Stimulated activated CD4-positive, alpha-beta T cell treated with anti-CD3 and anti-CD28 coated beads, Interleukin-2, amount 100 ng/mL, for 24 hours (primary cell): ENCODE measurements at regions not wholly inside any gene's neighbourhood (a gene's known extent, or its start where the extent isn't known, plus 50 kb on each side); places are given as distances from the start of the nearest gene placed in this dataset.

Experiments used
- DNase-seq, 2 donors: peaks; one replicate each; pipeline ENCODE4 v3.0.0-alpha.2; 2020

DNA sequence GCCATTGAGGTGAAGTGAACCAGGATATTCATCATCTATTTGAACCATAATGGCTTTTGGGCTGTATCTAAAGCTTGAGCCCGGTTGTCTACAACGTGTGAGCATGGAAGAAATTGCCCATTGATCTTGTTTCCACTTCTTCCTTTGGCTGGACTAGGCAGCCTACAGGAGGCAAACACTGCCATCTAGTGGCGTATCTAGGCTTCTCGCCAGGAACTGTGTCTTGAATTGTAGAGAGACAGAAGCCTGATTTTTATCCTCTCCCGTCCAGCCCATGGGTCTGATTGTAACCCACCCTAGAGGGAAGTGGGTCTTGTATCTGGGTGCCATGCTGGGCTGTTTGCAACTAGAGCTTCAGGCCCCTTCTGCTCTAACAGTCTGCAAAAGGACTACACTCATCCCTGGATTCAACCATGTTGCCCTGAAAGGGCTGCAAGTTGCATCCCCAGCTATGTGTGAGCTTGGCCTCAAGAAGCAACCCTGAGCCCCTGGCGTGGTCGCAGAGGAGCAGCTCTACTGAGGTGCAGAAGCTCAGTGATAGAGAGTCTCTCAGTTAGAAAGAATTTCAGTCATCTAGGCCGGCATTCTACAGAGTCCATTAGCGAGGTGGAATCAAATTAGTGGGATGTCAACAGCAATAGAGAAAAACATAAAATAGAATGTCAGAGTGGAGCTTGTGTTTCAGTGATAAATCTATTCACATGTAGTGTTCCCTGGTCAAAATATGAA, 170.2 kb upstream of the UMPS start:
- peak; percentile 62 to 64 for DNase-seq

DNA sequence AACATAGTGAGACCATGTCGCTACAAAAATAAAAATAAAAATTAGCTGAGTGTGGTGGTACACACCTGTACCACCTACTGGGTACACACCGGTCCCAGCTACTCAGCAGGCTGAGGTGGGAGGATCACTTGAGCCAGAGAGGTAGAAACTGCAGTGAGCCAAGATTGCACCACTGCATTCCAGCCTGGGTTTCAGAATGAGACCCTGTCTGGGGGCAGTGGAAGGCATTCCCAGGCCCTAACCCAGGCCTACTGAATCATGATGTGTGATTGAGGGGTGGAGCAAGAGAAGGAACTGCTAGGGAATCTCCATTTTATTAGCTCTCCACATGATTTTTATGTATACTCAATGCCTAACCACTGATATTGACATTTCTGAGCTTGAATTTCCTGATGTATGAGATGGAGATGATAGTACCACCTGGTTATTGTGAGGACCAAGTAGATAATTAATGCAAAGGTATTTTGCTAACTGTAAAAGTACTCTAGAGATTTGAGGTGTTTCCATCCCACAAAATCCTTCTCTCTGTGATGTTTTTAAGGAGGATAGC, 169.5 kb upstream of the UMPS start:
- DNase-seq: no peak

DNA sequence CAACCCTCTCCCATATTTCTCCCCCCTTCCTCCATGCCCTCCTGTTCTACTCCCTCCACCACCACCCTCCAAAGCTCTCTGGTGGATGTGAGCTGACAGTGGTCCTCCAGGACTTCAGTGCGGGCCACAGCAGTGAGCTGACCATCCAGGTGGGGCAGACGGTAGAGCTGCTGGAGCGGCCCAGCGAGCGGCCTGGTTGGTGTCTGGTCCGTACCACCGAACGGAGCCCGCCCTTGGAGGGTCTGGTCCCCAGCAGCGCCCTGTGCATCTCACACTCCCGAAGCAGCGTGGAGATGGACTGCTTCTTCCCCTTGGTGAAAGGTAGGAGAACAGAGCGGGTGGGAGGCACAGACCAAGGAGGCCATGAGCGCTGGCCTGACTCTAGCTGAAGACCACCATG, 167.5 kb upstream of the UMPS start:
- DNase-seq: no peak

DNA sequence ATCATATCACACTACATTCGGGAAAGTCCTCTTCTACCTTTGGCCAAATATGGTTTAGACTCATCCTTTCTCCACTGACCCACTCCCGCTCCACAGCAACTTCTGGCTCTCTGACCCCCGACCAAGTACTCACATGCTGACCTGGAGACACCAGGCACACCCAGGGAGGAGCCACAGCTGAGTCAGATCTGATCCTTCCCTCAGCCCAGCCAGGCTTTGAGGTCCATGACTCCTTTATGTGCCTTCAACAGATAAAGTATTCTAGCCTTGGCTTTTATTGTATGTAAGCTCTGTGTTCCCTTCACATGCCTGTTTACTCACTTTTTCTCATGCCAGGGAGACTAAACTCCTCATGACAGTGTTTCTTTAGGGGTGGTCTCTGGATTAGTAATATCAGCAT, 166.9 kb upstream of the UMPS start:
- no peak for DNase-seq

DNA sequence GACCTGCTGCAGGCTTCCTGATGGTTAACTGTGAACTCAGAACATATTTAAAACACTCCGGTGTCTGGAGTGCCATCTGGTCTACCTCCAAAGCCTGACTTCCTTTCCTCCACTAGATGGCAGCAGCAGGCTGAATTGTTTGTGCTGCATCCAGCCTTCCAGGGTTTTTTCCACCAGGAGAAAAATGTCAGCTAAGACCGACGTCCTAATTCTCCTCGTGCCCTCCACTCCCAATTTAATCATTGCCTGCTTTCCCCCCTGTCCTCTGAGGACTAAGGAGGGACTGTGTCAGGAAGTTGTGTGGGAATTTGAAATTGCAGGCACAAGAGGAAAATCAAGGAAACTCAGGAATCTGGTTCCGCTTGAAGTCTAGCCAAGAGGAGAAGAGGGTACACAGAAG, 165.2 kb upstream of the UMPS start:
- peak; percentile 55 to 62 for DNase-seq

DNA sequence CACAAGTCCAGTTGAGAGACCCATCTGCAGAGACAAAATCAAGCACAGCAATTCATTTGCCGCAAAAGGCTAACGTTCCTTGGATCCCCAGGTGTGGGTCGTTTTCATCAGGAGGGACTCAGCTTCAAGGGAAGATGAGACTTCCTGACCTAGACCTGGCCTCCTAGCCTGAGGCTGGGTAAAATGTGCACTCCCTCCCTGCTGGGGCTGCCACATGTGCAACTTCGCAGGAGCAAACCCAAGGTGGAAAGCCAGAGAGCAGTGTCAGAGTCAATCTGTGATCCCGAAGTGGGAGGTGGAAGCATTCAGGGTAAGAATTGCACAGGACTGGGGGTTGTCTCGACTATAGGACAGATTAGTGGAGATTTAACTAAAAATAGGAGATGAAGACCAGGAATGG, 164.7 kb upstream of the UMPS start:
- DNase-seq: no peak

DNA sequence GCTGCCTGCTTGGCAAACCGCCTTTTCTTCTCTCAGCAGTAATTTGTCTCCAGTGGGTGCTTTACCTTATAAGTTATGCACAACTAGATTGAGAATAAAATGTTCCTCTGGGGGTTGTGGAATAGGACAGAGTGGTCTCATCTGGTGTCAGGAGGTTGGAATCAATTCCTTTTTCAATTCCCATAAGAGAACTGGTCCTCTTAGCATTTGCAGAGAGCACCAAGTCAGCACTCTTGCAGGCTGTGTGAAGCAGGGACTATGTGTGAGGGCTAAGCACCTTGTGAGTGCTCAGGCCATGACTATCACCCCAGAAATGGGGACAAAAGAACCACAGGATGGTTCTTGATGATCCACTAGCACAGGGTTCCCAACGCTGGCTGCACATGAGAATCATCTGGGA, 163.6 kb upstream of the UMPS start:
- DNase-seq: no peak

DNA sequence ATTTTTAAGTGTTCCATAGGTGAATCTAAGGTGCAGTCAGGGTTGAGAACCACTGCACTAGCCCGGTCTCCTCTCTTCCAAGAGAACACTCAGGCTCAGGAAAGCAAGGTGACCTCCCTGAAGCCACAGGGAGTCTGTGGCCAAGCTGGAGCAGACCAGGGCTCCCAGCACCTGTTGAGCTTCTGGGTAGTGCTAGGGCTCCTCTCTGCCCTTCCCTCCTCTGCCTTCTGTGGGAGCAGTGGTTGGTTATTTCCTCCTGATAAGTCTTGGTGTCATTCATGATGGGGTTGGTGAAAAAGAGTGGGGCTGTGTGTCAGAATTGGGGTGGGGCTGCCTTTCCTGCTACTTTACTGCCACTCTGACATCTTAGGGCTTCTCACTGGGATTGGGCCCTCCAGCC, 163.1 kb upstream of the UMPS start:
- DNase-seq: no peak

DNA sequence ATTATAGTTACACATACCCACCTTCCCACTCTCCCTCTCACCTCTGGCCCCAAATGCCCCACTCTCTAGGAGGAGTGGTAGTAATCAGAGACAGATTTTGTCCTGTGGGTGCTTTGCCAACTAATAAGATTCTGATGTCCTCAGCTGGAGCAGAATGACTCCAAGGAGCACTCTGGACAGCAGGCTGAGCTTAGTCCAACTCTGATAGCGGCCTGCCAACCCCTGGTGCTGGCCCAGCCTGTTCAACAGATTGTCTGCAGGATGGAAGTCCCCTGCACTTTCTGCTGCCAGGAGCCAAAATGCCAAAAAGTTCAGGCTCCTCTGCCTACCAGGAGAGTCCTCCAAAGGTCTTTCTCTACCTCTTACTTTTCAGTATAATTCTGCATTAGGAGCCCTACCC, 160.5 kb upstream of the UMPS start:
- DNase-seq: no peak

DNA sequence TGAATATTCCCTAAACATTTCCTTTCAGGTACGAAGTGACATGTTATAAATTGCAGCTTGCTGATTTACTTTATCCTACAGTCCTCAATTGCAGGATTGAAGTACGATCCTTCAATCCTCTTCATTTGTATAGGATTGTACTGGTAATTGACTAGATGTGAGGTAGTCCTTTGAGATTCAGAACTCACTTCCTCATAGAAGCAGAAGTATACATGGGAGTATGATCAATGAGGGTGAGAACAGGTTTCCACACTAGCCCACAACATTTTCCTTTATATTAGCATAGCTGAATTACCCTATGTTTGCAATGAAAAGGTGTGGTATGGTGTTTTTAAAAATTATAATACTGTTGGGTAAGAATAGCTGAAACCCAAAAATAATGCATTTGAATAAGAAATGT, 160.0 kb upstream of the UMPS start:
- DNase-seq: no peak

DNA sequence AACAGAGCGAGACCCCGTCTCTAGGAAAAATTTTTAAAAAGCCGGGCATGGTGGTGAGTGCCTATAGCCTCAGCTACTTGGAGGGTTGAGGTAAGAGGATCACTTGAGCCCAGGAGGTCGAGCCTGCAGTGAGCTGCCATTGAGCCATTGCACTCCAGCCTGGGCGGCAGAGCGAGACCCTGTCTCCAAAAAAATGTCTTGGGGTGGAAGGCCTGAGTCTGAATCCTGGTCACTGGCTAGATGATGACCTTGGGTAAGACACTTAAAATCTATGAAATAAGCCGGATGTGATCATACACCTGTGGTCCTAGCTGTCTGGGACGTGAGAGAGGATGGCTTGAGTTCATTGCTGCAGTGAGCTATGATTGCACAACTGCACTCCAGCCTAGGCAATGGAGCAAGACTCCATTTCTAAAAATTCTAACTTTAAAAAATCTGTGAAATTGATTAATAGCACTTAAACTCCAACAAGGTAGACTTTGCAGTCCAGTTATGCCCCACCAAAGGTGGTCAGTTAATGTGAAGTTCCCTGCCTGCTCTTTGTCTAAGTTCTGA, 157.3 kb upstream of the UMPS start:
- DNase-seq: no peak

DNA sequence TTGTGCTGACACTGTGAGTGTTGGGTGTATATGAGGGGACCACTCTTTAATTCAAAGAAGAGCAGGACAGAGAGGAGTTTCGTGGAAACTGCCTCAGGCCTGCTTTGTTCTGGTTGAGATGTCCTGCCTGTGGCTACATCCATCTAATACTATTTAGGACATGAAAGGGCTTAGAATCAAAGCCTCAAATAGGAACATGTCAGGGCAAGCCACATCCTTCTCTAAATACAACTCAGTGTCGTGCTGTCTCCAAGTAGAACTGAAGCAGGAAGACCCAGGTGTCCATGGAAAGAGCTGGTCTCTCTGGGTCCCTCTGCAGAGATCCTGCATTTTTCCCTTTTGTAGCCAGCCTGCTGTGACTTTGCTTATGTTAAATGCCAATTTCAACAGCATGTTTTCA, 156.2 kb upstream of the UMPS start:
- DNase-seq: no peak

DNA sequence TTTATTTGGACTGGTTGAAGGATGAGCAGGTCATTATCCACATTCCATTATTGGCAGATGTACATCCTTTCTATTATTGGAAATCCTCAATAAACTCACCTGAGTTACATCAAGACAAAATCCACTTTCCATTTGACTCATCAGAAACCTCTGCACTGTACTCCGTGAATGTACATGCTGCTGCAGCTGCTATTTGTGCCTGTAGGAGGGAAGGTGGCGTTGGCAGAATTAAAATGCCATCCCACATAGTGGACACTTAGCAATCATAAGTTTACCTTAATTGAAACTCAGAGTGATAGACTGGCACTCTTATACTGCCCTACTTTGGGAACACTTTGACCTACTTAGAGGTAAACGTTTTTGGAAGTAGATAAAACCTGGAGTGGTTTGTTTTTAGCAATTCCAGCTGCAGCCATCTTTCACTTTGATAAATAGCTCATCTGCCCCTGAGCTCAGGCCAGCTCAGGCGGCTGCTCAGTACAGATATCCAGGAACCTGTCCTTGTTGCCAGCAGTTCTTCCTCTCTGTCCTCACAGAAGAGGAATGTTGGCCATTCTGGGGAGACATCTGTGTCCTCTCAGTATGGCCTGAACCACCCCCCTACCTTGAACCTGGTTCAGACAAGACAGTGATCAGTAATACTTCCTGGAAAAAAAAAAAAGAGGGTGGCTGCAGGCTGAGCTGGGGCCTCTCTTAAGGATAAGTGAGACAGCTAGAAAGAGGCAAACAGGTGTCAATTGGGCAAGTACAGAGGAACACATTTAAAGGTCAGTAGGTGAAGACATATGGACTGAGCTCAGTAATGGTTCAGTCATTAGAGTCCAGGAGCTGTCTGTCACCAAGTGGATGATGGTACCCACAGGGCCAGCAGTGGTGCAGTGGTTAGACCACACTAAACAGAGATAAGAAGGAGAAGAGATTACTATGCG, 153.4 kb upstream of the UMPS start:
- DNase-seq: no peak

DNA sequence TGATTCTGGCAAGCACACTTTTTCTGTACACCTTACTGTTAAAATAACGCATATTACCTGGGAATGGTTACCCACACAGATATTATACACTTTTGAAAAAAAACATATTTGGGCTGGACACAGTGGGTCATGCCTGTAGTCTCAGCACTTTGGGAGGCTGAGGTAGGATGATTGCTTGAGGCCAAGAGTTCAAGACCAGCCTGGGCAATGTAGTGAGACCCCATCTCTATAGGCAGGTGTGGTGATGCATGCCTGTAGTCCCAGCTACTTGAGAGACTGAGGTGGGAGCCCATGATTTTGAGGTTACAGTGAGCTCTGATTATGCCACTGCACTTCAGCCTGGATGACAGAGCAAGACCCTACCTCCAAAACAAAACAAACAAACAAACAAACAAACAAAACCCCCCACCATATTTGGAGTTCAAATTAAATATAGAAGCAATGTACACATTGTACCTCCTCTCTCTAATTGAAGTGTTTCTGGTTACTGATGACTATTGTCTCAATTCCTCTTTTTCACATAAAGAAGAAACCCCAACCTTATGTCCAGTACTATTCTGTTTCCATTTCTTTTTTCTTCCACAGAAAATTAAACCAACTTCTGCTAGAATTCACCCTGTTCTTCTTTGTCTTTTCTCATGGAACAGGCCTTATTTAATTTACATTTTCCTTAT, 152.6 kb upstream of the UMPS start:
- DNase-seq: no peak

DNA sequence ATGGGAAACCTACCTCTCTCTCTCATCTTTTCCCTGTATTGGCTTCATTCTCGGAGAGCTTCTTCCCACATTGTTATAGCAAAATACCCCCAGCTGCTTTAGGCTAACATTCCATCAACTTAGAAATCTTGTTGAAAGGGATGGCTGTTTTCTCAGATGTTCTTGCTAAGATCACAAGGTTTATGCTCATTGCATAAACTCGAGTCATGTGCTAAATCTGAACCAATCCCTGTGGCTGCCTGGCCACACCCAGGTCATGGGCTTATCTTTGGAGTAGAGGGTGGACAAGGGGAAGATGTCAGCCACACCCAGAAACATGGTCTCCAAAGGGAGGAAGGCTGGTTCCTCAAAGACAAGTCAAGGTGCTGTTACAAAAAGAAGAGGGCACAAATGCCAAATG, 150.6 kb upstream of the UMPS start:
- no peak for DNase-seq

DNA sequence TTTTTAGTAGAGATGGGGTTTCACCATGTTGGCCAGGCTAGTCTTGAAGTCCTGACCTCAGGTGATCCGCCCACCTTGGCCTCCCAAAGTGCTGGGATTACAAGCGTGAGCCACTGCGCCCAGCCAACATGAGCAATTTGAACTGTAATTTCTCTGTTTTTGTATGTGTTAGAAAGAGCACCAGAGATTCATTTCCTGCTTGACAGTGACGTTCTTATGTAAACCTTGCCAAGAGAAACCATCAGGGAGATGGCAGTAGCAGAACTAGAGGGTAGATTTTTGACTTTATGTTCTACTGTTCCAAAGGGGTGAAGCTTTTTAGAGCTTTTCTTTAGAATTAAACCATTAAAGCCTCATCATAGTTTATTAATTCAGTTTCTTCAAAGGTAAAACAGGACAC, 148.1 kb upstream of the UMPS start:
- DNase-seq: no peak

DNA sequence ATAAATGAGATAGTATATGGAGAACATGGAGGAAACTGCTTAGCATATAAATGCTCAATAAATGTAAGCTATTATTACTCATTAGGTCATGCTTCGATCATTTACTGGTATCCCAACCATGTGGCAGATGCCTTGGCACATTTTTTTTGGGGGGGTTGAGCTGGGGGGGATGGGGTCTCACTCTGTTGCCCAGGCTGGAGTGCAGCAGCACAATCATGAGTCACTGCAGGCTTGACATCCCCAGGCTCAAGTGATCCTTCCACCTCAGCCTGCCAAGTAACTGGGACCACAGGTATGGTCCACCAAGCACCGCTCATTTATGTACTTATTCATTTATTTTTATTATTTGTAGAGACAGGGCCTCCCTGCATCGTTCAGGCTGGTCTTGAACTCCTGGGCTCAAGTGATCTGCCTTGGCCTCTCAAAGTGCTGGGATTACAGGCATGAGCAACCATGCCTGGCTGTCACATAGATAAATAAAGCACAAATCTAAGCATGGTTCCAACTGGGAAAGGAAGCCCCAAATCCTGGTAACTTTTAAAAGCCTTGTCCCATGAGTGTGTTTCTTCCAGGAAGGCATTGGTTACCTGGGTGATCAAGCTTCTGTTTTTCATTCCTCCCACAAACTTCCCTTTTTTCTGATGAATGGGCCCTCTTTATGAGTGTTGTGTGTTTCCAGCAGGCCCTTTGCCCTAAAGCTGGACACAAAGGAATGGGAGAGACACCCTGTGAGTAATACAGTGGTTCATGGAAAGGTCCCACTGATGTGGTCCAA, 147.4 kb upstream of the UMPS start:
- DNase-seq: no peak

DNA sequence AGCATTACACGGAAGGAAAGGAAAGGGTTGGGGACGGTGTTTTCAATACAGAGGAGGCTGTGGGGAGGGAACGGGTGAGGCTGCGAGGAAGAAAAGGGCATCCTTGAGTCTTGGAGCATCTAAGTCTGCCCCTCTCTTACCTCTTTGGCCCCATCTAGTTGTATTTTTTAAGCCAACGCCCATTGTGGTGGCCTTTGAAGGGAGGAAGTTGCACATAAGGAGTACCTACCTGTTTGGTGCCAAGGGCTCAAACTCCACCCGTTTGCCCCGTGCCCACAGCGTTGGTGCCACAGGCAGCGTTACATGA, 146.1 kb upstream of the UMPS start:
- no peak for DNase-seq

DNA sequence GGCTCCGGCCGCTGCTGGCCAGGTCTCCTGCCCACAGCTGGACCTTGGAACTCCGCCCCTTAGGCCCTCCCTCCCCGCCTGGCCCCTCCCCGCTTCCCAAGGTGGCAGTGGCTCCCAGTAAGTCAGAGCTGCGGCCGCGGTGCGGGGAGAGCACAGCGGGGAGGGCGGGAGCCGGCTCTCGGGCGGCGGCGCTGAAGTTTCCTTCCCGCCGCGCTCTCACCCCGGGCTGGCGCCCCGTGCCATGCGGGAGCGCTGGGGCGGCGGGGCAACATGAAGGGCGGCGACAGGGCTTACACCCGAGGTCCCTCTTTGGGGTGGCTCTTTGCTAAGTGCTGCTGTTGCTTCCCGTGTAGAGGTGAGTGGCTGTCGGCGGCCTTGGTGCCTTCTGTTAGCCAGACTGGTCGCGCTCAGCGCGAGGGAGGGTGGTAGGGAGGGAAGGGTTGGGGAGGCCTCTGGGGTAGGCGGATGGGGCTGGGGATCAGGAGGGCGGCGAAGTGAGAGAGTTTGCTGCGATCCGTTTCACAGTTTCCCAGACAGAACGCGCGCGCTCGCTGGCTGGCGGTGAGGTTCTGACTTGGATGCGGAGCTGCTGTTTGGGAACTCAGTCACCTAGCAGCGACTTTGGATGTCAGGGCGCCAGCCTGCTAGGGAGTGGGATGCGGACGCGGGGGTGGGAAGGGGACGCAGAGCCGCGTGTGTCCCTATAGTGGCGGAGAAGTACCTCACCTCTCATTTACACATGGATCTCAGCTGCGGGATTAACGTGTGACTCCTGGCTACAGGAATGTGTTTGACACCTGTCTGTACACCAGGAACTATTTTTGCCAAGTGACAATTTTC, 145.5 kb upstream of the UMPS start:
- DNase-seq: peak; percentile 30 to 50

DNA sequence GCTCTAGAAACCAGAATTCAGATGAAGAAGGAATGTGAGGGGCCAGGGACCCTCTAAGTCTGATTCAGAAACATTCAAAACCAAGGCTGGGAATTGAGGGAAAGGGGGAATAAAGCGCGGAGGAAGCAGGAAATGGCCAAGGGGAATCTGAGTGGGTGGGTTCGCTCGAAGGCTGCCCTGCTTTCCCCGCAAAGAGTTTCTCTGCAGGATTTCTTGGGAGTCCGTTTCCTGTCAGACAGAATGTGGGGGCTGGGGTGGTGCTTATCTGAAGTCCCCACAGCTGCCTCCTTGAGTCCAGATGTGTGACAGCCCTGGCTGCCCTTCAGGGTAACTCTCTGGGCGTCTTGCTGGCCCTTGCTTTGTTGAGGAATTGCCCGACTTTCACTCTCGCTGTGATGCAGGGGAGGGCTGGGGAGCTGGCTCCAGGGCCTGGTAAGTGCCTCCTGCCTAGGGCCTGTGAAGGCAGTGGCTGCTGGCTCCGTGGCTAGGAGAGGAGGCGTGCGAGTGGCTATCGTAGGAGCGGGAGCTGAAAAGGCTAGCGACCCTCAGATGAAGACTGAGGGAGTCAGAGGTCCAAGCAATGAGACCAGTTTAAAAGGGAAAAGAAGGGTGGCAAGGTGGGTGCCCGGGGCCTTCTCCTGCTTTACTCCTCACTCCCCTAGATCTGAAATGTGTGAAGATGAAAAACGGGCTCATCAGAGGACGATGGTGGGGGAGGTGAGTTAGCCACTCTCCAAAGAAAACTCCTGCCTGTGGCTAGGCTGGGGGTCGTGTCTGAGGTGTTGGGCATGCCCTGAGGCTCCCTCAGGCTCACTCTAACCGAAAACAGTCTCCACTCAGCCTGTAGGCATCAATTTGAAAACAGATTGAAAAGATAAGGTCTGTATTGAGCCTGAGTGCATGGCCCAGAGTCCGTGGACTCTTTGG, 143.9 kb upstream of the UMPS start:
- DNase-seq: no peak

DNA sequence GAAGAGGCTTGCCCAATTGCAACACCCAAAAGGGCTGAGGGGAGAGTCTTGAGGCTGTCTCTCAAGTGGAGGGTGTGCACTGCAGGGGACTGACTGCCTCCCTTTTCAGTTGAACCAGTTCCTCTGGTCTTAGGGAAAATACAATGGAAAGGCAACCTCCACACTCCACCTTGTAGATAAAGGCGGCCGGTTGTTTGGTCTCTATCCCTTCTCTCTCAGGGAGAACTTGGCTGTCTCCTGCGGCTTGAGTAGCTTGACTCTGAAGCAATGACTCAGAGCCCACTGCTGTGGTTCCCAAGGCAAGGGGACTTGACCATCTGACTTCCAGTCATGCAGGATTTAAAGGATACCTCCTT, 143.2 kb upstream of the UMPS start:
- DNase-seq: no peak
